ENCODE measurements at regions not wholly inside any gene's neighbourhood (a gene's known extent, or its start where the extent isn't known, plus 50 kb on each side); places are given as distances from the start of the nearest gene placed in this dataset.
"Not testable (repeated sequence)": the region's sequence is repeated elsewhere in the genome, so short reads cannot be mapped to it uniquely, and the experiment has no call there.

- no peak for ATAC-seq
- WGBS, 4 donors = 89 to 93% (median 91%) methylated on average over 7 of the region's 7 CpGs
- H3K36me3 ChIP-seq = no peaks in the 10 kb centered on the region
These were observed 488.4 kb upstream of the AUTS2 start for GRCh38 chr7:69109879-69110278.

GRCh38 chr7:69110450-69111050 is 487.7 kb upstream of the AUTS2 start:
- H3K36me3 ChIP-seq = no peaks in the 10 kb centered on the region
- no peaks in the 10 kb centered on the region for H3K27me3 ChIP-seq
- H3K9me3 ChIP-seq = peaks cover 0 to 27% (median 0%) of the 10 kb centered on the region in 12 donors
- ATAC-seq (no peak), DNase-seq (no peak)
- WGBS, 4 donors = 49 to 68% (median 63%) methylated on average over 8 to 10 of the region's 10 CpGs
- no peak for TF ChIP-seq CTCF (IDR thresholded peaks at IDR 0.05)
- TF ChIP-seq POLR2A (IDR thresholded peaks at IDR 0.05) = no peak
- no peaks in the 10 kb centered on the region for H3K4me1 ChIP-seq
- no peak overlapping the region for H3K4me3 ChIP-seq
- no peak overlapping the region for H3K27ac ChIP-seq
- intact Hi-C loops (cut with DNase I) = no loop called here

More at GRCh38 chr7:69109879-69110278, 488.4 kb upstream of the AUTS2 start:
- no peak for DNase-seq
- no peak overlapping the region for H3K4me3 ChIP-seq
- intact Hi-C loops (cut with DNase I) = no loop called here
- no peak overlapping the region for H3K27ac ChIP-seq
- no peaks in the 10 kb centered on the region for H3K4me1 ChIP-seq
- H3K27me3 ChIP-seq = no peaks in the 10 kb centered on the region
- peaks cover 0 to 21% (median 0%) of the 10 kb centered on the region in 12 donors for H3K9me3 ChIP-seq
- TF ChIP-seq POLR2A (IDR thresholded peaks at IDR 0.05) = no peak

GRCh38 chr7:69114374-69114773 is 483.9 kb upstream of the AUTS2 start:
- WGBS, 4 donors = 62 to 78% (median 72%) methylated on average over 2 of the region's 2 CpGs
- Histone ChIP-seq H3K9me3 (peaks cover 0 to 28% (median 0%) of the 10 kb centered on the region in 12 donors), H3K27me3 (peaks cover 0 to 5% (median 0%) of the 10 kb centered on the region in 9 donors), H3K36me3 (no peaks in the 10 kb centered on the region), H3K27ac (no peak overlapping the region), H3K4me3 (no peak overlapping the region), H3K4me1 (no peaks in the 10 kb centered on the region)
- TF ChIP-seq POLR2A (IDR thresholded peaks at IDR 0.05) (no peak), CTCF (IDR thresholded peaks at IDR 0.05) (no peak)
- intact Hi-C loops (cut with DNase I) = no loop called here
- ATAC-seq (no peak), DNase-seq (no peak)

- ATAC-seq (no peak), DNase-seq (no peak)
- H3K36me3 ChIP-seq = no peaks in the 10 kb centered on the region
- H3K27ac ChIP-seq = no peak overlapping the region
- no peaks in the 10 kb centered on the region for H3K4me1 ChIP-seq
- H3K27me3 ChIP-seq = peaks cover 0 to 7% (median 0%) of the 10 kb centered on the region in 9 donors
- H3K4me3 ChIP-seq = no peak overlapping the region
- TF ChIP-seq POLR2A (IDR thresholded peaks at IDR 0.05) (no peak), CTCF (IDR thresholded peaks at IDR 0.05) (no peak)
- peaks cover 0 to 28% (median 0%) of the 10 kb centered on the region in 12 donors for H3K9me3 ChIP-seq
- intact Hi-C loops (cut with DNase I) = no loop called here
- 55 to 63% (median 57%) methylated on average over 3 of the region's 3 CpGs for WGBS, 4 donors
These were observed 482.5 kb upstream of the AUTS2 start for GRCh38 chr7:69115788-69116187.

- H3K36me3 ChIP-seq; H3K4me1 ChIP-seq; H3K4me3 ChIP-seq; DNase-seq; intact Hi-C loops (cut with DNase I); H3K27ac ChIP-seq; H3K27me3 ChIP-seq; ATAC-seq: not testable (repeated sequence)
- 92 to 96% (median 92%) methylated on average over 4 of the region's 4 CpGs for WGBS, 4 donors
- peaks cover 0 to 28% (median 0%) of the 10 kb centered on the region in 12 donors for H3K9me3 ChIP-seq
These were observed 482.1 kb upstream of the AUTS2 start for GRCh38 chr7:69116196-69116595.
